Testis (tissue), 2 donors: ENCODE measurements at regions not wholly inside any gene's neighbourhood (a gene's known extent, or its start where the extent isn't known, plus 50 kb on each side); places are given as distances from the start of the nearest gene placed in this dataset.
"Not testable (repeated sequence)": the region's sequence is repeated elsewhere in the genome, so short reads cannot be mapped to it uniquely, and the experiment has no call there.

ENCODE experiments used
- DNase-seq: peaks from one replicate; pipeline ENCODE4 v3.0.0-alpha.2; 2019
- H3K27ac ChIP-seq, 2 donors: fragments of 200-600 bp; sonication (generic); one replicate each; pipeline ENCODE4 v1.5.1; 2019
- H3K27me3 ChIP-seq: fragments of 200-600 bp; sonication (generic); one replicate; pipeline ENCODE4 v1.5.1; 2019
- H3K36me3 ChIP-seq: fragments of 200-600 bp; sonication (generic); one replicate; pipeline ENCODE4 v1.5.1; 2017; ENCODE audit warnings: low read depth; ENCODE audit errors: missing control alignments
- H3K4me1 ChIP-seq: fragments of 200-600 bp; sonication (generic); one replicate; pipeline ENCODE4 v1.5.1; 2019
- H3K4me3 ChIP-seq, 2 donors: fragments of 200-600 bp; sonication (generic); one replicate each; pipeline ENCODE4 v1.5.1; 2017 to 2019
- H3K9me3 ChIP-seq: fragments of 200-600 bp; sonication (generic); one replicate; pipeline ENCODE4 v1.5.1; 2017
- POLR2A ChIP-seq: fragments of 450-650 bp; IDR thresholded peaks from one replicate; pipeline ENCODE4 v1.6.1; 2017; ENCODE audit warnings: antibody characterized with exemption, mild to moderate bottlenecking, moderate library complexity
- WGBS, 2 donors: methylation state at CpG; one replicate each; pipeline ENCODE4 v1.1.5; 2018; 5-methylcytosine and 5-hydroxymethylcytosine counted together
- intact Hi-C: fragments of 100-400 bp; cut with DNase I; formaldehyde crosslinking; loops from one replicate; pipeline ENCODE4 v1.15.1; 2023; ENCODE audit warnings: low total_unique reads
- TF ChIP-seq, protein P1 (sequence below), 3 experiments: fragments of 450-650 bp in 2 of 3; fragments of 200-600 bp in 1 of 3; sonication (generic) in 1 of 3; IDR thresholded peaks; one replicate each; pipeline ENCODE4 v1.5.1; 2016 to 2019; ENCODE audit warnings: antibody characterized with exemption in 3 of 3, mild to moderate bottlenecking in 2 of 3, moderate library complexity in 1 of 3

DNA sequence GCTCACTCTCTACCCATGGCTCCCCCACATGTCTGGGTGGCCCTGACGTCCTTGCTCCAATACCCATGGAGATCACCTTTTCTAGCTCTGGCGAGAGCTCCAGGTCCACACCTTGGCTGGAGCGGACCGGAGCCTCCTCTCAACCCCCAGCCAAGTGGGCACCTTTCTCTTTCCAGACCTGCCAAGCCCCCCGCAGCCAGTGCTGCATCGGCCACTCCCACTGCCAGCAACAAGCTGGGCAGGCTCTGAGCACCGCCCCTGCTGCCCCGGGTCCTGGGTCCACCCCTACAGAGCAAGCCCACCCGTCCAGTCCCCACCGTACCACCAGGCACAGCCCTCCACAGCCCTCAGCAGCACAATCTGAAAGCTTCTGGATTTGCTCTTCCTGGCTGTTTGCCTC, 98.2 kb upstream of the C14orf180 start:
- Histone ChIP-seq H3K4me1 (no peaks in the 10 kb centered on the region), H3K9me3 (no peaks in the 10 kb centered on the region), H3K36me3 (no peaks in the 10 kb centered on the region), H3K27me3 (no peaks in the 10 kb centered on the region), H3K4me3 (no peak overlapping the region), H3K27ac (no peak overlapping the region)
- no peak for DNase-seq
- intact Hi-C loops = no loop called here
- TF ChIP-seq POLR2A = no peak
- TF ChIP-seq, protein P1, sequence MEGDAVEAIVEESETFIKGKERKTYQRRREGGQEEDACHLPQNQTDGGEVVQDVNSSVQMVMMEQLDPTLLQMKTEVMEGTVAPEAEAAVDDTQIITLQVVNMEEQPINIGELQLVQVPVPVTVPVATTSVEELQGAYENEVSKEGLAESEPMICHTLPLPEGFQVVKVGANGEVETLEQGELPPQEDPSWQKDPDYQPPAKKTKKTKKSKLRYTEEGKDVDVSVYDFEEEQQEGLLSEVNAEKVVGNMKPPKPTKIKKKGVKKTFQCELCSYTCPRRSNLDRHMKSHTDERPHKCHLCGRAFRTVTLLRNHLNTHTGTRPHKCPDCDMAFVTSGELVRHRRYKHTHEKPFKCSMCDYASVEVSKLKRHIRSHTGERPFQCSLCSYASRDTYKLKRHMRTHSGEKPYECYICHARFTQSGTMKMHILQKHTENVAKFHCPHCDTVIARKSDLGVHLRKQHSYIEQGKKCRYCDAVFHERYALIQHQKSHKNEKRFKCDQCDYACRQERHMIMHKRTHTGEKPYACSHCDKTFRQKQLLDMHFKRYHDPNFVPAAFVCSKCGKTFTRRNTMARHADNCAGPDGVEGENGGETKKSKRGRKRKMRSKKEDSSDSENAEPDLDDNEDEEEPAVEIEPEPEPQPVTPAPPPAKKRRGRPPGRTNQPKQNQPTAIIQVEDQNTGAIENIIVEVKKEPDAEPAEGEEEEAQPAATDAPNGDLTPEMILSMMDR (IDR thresholded peaks at IDR 0.05) = no peak
- WGBS, 2 donors = 97 to 99% methylated on average over 9 to 10 of the region's 10 CpGs

DNA sequence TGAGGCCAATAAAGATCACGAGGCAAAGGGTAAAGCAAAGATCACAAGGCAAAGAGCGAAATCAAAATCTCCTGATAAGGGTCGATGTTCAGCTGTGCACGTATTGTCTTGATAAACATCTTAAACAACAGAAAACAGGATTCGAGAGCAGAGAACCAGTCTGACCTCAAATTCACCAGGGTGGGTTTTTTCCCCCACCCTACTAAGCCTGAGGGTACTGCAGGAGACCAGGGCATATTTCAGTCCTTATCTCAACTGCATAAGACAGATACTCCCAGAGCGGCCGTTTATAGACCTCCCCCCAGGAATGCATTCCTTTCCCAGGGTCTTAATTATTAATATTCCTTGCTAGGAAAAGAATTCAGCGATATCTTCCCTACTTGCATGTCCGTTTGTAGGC, 97.5 kb upstream of the C14orf180 start:
- H3K4me3 ChIP-seq, intact Hi-C loops, H3K27me3 ChIP-seq, H3K9me3 ChIP-seq, H3K36me3 ChIP-seq, H3K4me1 ChIP-seq, H3K27ac ChIP-seq, DNase-seq: not testable (repeated sequence)
- 73 to 78% methylated on average over 9 of the region's 9 CpGs for WGBS, 2 donors

DNA sequence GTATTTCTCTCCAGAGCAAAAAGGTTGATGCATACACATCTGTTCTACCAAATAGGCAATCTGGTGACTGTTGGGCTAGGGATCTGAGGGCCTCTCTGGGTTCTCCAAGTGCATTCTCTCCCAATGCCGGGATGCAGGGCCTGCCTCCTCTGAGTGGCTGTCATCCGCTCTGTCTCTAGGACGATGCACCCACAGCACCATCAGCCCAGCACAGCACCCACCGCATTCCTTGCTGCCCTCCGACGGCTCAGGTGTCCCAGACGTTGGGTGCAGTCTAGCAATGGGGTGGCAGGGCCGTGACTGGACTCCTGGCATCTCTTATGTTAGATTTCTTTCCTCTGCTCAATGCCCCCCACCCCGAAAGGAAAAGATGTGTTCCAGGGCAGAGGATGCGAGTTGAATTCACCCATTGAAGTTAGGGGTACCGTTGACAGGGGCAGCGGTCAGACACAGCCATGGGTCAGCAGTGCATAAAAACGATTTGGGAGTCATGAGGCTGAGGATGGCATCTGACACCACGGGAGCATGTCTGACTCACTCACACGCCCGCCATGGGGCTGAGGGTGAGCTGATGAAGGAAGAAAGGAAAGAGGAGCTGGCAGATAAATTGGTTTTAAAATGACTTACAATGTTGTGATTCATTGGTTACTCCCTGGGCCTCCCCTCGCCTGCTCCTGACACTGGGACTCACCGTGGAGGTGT, 93.2 kb upstream of the C14orf180 start:
- no peak for DNase-seq
- TF ChIP-seq, protein P1 (IDR thresholded peaks at IDR 0.05) = no peak
- no peak for TF ChIP-seq POLR2A
- Histone ChIP-seq H3K4me1 (no peaks in the 10 kb centered on the region), H3K27ac (no peak overlapping the region), H3K9me3 (no peaks in the 10 kb centered on the region), H3K27me3 (no peaks in the 10 kb centered on the region), H3K4me3 (no peak overlapping the region), H3K36me3 (no peaks in the 10 kb centered on the region)
- 89% methylated on average over 16 to 18 of the region's 18 CpGs for WGBS, 2 donors
- intact Hi-C loops = no loop called here

DNA sequence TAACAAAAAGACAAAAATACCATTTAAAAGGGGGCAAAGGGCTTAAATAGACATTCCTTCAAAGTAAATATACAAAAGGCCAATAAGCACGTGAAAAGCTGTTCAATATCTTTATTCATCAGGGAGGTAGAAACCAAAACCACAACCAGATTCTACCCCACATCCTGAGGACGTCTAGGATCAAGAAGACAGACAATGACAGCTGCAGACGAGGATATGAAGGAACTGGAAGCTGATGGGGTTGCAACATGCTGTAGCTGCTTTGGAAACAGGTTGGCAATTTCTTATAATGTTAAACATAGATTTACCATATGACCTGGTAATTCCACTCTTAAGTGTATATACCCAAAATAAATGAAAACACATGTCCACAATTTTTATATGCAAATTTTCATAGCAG, 85.1 kb upstream of the C14orf180 start:
- Histone ChIP-seq H3K9me3 (no peaks in the 10 kb centered on the region), H3K27me3 (no peaks in the 10 kb centered on the region), H3K36me3 (no peaks in the 10 kb centered on the region), H3K27ac (no peak overlapping the region), H3K4me1 (no peaks in the 10 kb centered on the region), H3K4me3 (no peak overlapping the region)
- TF ChIP-seq POLR2A = no peak
- TF ChIP-seq, protein P1 (IDR thresholded peaks at IDR 0.05) = no peak
- 72 to 78% methylated on average over 3 of the region's 3 CpGs for WGBS, 2 donors
- no peak for DNase-seq
- intact Hi-C loops = no loop called here

DNA sequence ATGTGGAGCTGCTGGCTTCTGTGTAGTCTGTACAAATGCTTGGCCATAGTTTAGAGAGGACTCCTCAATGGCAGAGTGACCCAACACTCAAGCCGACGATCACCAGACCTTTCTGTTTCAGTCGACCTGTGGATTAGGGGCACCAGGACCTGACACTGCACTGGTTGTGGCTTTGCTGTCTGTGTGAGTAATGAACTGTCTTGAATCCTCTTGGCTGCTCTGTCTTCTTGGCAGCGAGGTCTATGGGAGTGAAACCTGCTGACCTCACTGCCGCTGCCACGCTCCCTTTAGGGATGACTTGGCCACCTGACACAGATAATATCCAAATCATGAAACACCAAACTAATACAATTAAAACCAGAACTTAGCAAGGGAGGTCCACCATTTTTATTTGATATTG, 83.5 kb upstream of the C14orf180 start:
- Histone ChIP-seq H3K36me3 (no peaks in the 10 kb centered on the region), H3K27me3 (no peaks in the 10 kb centered on the region), H3K27ac (no peak overlapping the region), H3K9me3 (no peaks in the 10 kb centered on the region), H3K4me3 (no peak overlapping the region), H3K4me1 (no peaks in the 10 kb centered on the region)
- intact Hi-C loops = no loop called here
- WGBS, 2 donors = 56 to 71% methylated on average over 5 to 6 of the region's 6 CpGs
- TF ChIP-seq, protein P1 (IDR thresholded peaks at IDR 0.05) = no peak
- TF ChIP-seq POLR2A = no peak
- DNase-seq = no peak
